Body of pancreas (tissue), 4 donors: ENCODE measurements at regions not wholly inside any gene's neighbourhood (a gene's known extent, or its start where the extent isn't known, plus 50 kb on each side); places are given as distances from the start of the nearest gene placed in this dataset.
A peak's percentile ranks its signal among the peaks of the same experiment; 100 is the strongest.

Source experiments
- ATAC-seq: fragments of 150-250 bp; one replicate; pipeline ENCODE4 v1.9.1; 2016
- DNase-seq, 4 donors: peaks; one replicate each; pipeline ENCODE4 v3.0.0-alpha.2; 2019
- H3K27ac ChIP-seq, 4 donors: fragments of 200-600 bp; sonication (generic); 1 replicate in 3 of 4; 2 replicates in 1 of 4; pipeline versions ENCODE4 v1.5.1 to v1.6.1; 2016 to 2019; ENCODE audit warnings: mild to moderate bottlenecking in 1 of 4, mixed read lengths in 1 of 4, moderate library complexity in 1 of 4
- H3K27me3 ChIP-seq, 2 donors: fragments of 200-600 bp; sonication (generic); one replicate each; pipeline ENCODE4 v1.6.0; 2016; ENCODE audit warnings: mild to moderate bottlenecking in 1 of 2
- H3K36me3 ChIP-seq, 2 donors: fragments of 200-600 bp; sonication (generic); replicated peaks in 1 of 2; 2 replicates each; pipeline ENCODE4 v1.5.1; 2016; ENCODE audit warnings: low read depth in 2 of 2; ENCODE audit not compliant: insufficient read depth in 1 of 2
- H3K4me1 ChIP-seq: fragments of 200-600 bp; sonication (generic); one replicate; pipeline ENCODE4 v1.6.0; 2016
- H3K4me3 ChIP-seq, 2 donors: fragments of 200-600 bp; sonication (generic); 1 replicate in 1 of 2; 2 replicates in 1 of 2; pipeline ENCODE4 v1.5.1; 2016 to 2019
- H3K9me3 ChIP-seq, 3 donors: fragments of 200-600 bp; sonication (generic); 1 replicate in 2 of 3; 2 replicates in 1 of 3; pipeline ENCODE4 v1.5.1; 2016
- CTCF ChIP-seq, 7 experiments: fragments of 450-650 bp in 4 of 7; fragments of 200-600 bp in 3 of 7; sonication (generic) in 3 of 7; IDR thresholded peaks; one replicate each; pipeline ENCODE4 v1.5.1; 2016 to 2019; ENCODE audit warnings: antibody characterized with exemption in 7 of 7
- POLR2A ChIP-seq, 3 donors: fragments of 450-650 bp; IDR thresholded peaks; one replicate each; pipeline ENCODE4 v1.6.1; 2016; ENCODE audit warnings: antibody characterized with exemption in 3 of 3, mild to moderate bottlenecking in 2 of 3
- WGBS, 2 donors: methylation state at CpG; one replicate each; pipeline ENCODE4 v1.1.5; 2017; 5-methylcytosine and 5-hydroxymethylcytosine counted together
- intact Hi-C: fragments of 100-400 bp; cut with DNase I; formaldehyde crosslinking; loops from one replicate; pipeline ENCODE4 v1.15.1; 2023

GRCh38 chr7:69060516-69060915 is 537.8 kb upstream of the AUTS2 start:
- 38 to 45% methylated on average over 3 of the region's 3 CpGs for WGBS, 2 donors
- H3K4me1 ChIP-seq = no peaks in the 10 kb centered on the region
- intact Hi-C loops = no loop called here

GRCh38 chr7:69062020-69062765 is 536.1 kb upstream of the AUTS2 start:
- DNase-seq = no peak
- no peaks in the 10 kb centered on the region for H3K9me3 ChIP-seq
- ATAC-seq = no peak
- intact Hi-C loops = no loop called here
- no peaks in the 10 kb centered on the region for H3K4me1 ChIP-seq
- H3K4me3 ChIP-seq = no peak overlapping the region
- TF ChIP-seq CTCF (IDR thresholded peaks at IDR 0.05) (no peak), POLR2A (IDR thresholded peaks at IDR 0.05) (no peak)
- no peak overlapping the region for H3K27ac ChIP-seq
- H3K36me3 ChIP-seq = no peaks in the 10 kb centered on the region
- 83 to 91% methylated on average over 20 of the region's 20 CpGs for WGBS, 2 donors
- H3K27me3 ChIP-seq = no peaks in the 10 kb centered on the region

More at GRCh38 chr7:69060516-69060915, 537.8 kb upstream of the AUTS2 start:
- H3K27me3 ChIP-seq = no peaks in the 10 kb centered on the region
- no peaks in the 10 kb centered on the region for H3K9me3 ChIP-seq
- DNase-seq = no peak
- no peak overlapping the region for H3K4me3 ChIP-seq
- ATAC-seq = no peak
- H3K36me3 ChIP-seq = no peaks in the 10 kb centered on the region
- TF ChIP-seq CTCF (IDR thresholded peaks at IDR 0.05) = no peak
- no peak for TF ChIP-seq POLR2A (IDR thresholded peaks at IDR 0.05)
- no peak overlapping the region for H3K27ac ChIP-seq

- peak in 3 of 4 donors; percentile 28 to 61 (median 61) for DNase-seq
These were observed 530.9 kb upstream of the AUTS2 start for GRCh38 chr7:69067397-69067796.

GRCh38 chr7:69070476-69070875 is 527.8 kb upstream of the AUTS2 start:
- 65 to 78% methylated on average over 3 of the region's 3 CpGs for WGBS, 2 donors
- H3K27ac ChIP-seq = no peak overlapping the region

More at GRCh38 chr7:69067397-69067796, 530.9 kb upstream of the AUTS2 start:
- no peak overlapping the region for H3K27ac ChIP-seq
- no peaks in the 10 kb centered on the region for H3K27me3 ChIP-seq
- TF ChIP-seq CTCF (IDR thresholded peaks at IDR 0.05) = peak in 5 of 7 experiments; percentile 15 to 54 (median 41)
- TF ChIP-seq POLR2A (IDR thresholded peaks at IDR 0.05) = no peak
- no peaks in the 10 kb centered on the region for H3K4me1 ChIP-seq
- ATAC-seq = no peak
- 13 to 30% methylated on average over 3 of the region's 3 CpGs for WGBS, 2 donors
- H3K4me3 ChIP-seq = no peak overlapping the region
- H3K36me3 ChIP-seq = no peaks in the 10 kb centered on the region
- no peaks in the 10 kb centered on the region for H3K9me3 ChIP-seq
- intact Hi-C loops = no loop called here

More at GRCh38 chr7:69070476-69070875, 527.8 kb upstream of the AUTS2 start:
- no peaks in the 10 kb centered on the region for H3K9me3 ChIP-seq
- H3K36me3 ChIP-seq = no peaks in the 10 kb centered on the region
- H3K27me3 ChIP-seq = no peaks in the 10 kb centered on the region
- no peak for ATAC-seq
- no peak for DNase-seq
- no peak for TF ChIP-seq CTCF (IDR thresholded peaks at IDR 0.05)
- no peak for TF ChIP-seq POLR2A (IDR thresholded peaks at IDR 0.05)
- H3K4me3 ChIP-seq = no peak overlapping the region
- H3K4me1 ChIP-seq = no peaks in the 10 kb centered on the region
- intact Hi-C loops = no loop called here
